ENCODE measurements at regions not wholly inside any gene's neighbourhood (a gene's known extent, or its start where the extent isn't known, plus 50 kb on each side); places are given as distances from the start of the nearest gene placed in this dataset.

DNA sequence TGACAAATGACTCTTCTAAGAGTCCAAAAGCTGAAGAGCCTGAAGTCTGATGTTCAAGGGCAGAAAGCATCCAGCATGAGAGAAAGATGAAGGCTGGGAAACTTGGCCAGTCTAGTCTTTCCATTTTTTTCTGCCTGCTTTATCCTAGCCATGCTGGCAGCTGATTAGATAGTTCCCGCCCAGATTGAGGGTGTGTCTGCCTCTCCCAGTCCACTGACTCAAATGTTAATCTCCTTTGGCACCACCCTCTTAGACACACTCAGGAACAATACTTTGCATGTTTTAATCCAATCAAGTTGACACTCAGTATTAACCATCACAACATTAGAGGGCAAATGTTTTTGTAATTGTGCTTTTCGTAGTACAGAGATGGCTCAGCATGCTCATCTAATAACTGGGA, 267.5 kb upstream of the KLHL1 start:
- no peak for TF ChIP-seq EZH2phosphoT487 (IDR thresholded peaks at IDR 0.05; ENCODE audit: low read depth)
- TF ChIP-seq, protein P1, sequence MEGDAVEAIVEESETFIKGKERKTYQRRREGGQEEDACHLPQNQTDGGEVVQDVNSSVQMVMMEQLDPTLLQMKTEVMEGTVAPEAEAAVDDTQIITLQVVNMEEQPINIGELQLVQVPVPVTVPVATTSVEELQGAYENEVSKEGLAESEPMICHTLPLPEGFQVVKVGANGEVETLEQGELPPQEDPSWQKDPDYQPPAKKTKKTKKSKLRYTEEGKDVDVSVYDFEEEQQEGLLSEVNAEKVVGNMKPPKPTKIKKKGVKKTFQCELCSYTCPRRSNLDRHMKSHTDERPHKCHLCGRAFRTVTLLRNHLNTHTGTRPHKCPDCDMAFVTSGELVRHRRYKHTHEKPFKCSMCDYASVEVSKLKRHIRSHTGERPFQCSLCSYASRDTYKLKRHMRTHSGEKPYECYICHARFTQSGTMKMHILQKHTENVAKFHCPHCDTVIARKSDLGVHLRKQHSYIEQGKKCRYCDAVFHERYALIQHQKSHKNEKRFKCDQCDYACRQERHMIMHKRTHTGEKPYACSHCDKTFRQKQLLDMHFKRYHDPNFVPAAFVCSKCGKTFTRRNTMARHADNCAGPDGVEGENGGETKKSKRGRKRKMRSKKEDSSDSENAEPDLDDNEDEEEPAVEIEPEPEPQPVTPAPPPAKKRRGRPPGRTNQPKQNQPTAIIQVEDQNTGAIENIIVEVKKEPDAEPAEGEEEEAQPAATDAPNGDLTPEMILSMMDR (IDR thresholded peaks at IDR 0.05; ENCODE audit: low read depth, low read length): no peak
- H3K27ac ChIP-seq (ENCODE audit: low read length): no peak overlapping the region
- H3K9me3 ChIP-seq (ENCODE audit: insufficient read depth, low read length): no peaks in the 10 kb centered on the region
- no peaks in the 10 kb centered on the region for H3K27me3 ChIP-seq (ENCODE audit: low read depth, low read length)
- H3K4me3 ChIP-seq (ENCODE audit: low read length): no peak overlapping the region
- H3K79me2 ChIP-seq (ENCODE audit: low read length): no peaks in the 10 kb centered on the region
- H3K36me3 ChIP-seq (replicated peaks; ENCODE audit: low read depth, low read length): no peaks in the 10 kb centered on the region
- no peak overlapping the region for H3K4me2 ChIP-seq (ENCODE audit: low read length)
- no peaks in the 10 kb centered on the region for H4K20me1 ChIP-seq (ENCODE audit: insufficient read depth, low read length)
- H2AFZ ChIP-seq (ENCODE audit: low read depth, low read length): 0 out of 2 replicates have a peak overlapping the region, but pooled peaks have one; percentile 32
- no peaks in the 10 kb centered on the region for H3K4me1 ChIP-seq (ENCODE audit: low read length)
- no peak overlapping the region for H3K9ac ChIP-seq (ENCODE audit: low read length)

DNA sequence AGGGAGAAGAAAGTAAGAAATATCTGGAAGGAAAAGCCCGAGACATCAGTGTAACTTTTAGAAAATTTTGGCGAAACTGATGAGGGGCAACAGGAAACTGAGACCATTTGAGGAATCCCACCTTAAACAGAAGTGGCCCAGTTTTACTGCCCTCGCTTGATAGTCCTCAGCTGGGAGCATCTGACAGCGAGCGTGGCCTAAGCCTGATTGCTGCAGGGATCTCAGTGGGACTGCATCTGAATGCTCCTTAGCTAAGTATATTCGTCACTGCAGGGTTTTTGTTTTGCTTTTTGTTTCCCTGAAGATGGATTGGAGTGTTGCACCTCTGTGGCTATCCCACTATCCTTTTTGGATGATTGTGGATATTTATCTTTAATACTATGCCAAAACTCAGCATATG, 262.7 kb upstream of the KLHL1 start:
- Histone ChIP-seq H4K20me1 (ENCODE audit: insufficient read depth, low read length) (no peaks in the 10 kb centered on the region), H3K79me2 (ENCODE audit: low read length) (no peaks in the 10 kb centered on the region), H3K27ac (ENCODE audit: low read length) (no peak overlapping the region), H3K9me3 (ENCODE audit: insufficient read depth, low read length) (no peaks in the 10 kb centered on the region), H3K27me3 (ENCODE audit: low read depth, low read length) (no peaks in the 10 kb centered on the region), H2AFZ (ENCODE audit: low read depth, low read length) (peak overlapping the region; percentile 67; the same call in 1 of the 2 replicates), H3K4me1 (ENCODE audit: low read length) (no peaks in the 10 kb centered on the region), H3K4me3 (ENCODE audit: low read length) (no peak overlapping the region), H3K9ac (ENCODE audit: low read length) (no peak overlapping the region), H3K36me3 (replicated peaks; ENCODE audit: low read depth, low read length) (no peaks in the 10 kb centered on the region), H3K4me2 (ENCODE audit: low read length) (no peak overlapping the region)
- no peak for TF ChIP-seq EZH2phosphoT487 (IDR thresholded peaks at IDR 0.05; ENCODE audit: low read depth)

DNA sequence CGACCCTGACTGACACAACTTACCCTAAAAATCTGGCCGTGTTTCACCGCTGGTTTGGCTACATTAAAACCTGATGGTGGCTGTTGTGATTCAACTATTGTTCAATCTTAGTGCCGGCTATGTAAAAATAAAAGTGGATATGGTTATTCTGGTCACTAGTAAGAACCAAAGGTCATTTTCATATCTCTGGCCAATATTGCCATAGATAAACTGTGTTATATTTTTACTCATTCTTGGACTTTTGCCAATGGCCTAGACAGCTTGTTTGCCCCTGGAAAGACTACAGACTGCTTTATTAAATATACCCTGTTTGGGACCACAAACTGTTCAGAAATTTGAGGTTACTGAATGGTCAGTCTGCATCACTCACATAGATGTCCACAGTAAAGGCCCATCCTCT, 258.5 kb upstream of the KLHL1 start:
- Histone ChIP-seq H3K4me3 (ENCODE audit: low read length) (no peak overlapping the region), H3K79me2 (ENCODE audit: low read length) (no peaks in the 10 kb centered on the region), H3K9me3 (ENCODE audit: insufficient read depth, low read length) (no peaks in the 10 kb centered on the region)

DNA sequence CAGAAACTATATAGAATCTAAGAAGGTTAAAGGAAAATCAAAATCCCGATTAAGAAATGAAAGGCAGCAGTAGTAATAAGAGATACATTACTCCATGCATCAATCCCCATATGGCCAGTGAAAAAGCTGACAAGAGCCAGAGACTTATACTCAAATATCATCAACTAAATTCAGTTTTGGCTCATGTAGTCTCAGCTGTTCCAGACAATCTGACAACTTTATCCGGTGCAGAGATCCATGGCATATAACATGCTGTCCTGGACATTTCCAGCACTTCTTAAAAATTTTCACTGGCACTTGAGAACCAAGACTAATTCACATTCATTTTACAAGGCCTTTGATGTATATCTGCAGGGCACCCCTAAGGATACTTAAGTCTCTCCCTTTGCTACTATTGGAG, 255.7 kb upstream of the KLHL1 start:
- Histone ChIP-seq H3K36me3 (replicated peaks; ENCODE audit: low read depth, low read length) (no peaks in the 10 kb centered on the region), H3K27me3 (ENCODE audit: low read depth, low read length) (no peaks in the 10 kb centered on the region), H3K79me2 (ENCODE audit: low read length) (no peaks in the 10 kb centered on the region), H3K4me3 (ENCODE audit: low read length) (no peak overlapping the region), H3K9ac (ENCODE audit: low read length) (no peak overlapping the region), H3K9me3 (ENCODE audit: insufficient read depth, low read length) (no peaks in the 10 kb centered on the region), H3K4me1 (ENCODE audit: low read length) (no peaks in the 10 kb centered on the region), H4K20me1 (ENCODE audit: insufficient read depth, low read length) (no peaks in the 10 kb centered on the region), H3K4me2 (ENCODE audit: low read length) (no peak overlapping the region), H2AFZ (ENCODE audit: low read depth, low read length) (no peak overlapping the region), H3K27ac (ENCODE audit: low read length) (no peak overlapping the region)
- TF ChIP-seq EZH2phosphoT487 (IDR thresholded peaks at IDR 0.05; ENCODE audit: low read depth): no peak
- TF ChIP-seq, protein P1 (IDR thresholded peaks at IDR 0.05; ENCODE audit: low read depth, low read length): no peak

More for the DNA sequence above, 258.5 kb upstream of the KLHL1 start:
- no peak overlapping the region for H3K4me2 ChIP-seq (ENCODE audit: low read length)
- H3K27me3 ChIP-seq (ENCODE audit: low read depth, low read length): no peaks in the 10 kb centered on the region
- H3K36me3 ChIP-seq (replicated peaks; ENCODE audit: low read depth, low read length): no peaks in the 10 kb centered on the region
- H4K20me1 ChIP-seq (ENCODE audit: insufficient read depth, low read length): no peaks in the 10 kb centered on the region
- H3K9ac ChIP-seq (ENCODE audit: low read length): no peak overlapping the region
- TF ChIP-seq EZH2phosphoT487 (IDR thresholded peaks at IDR 0.05; ENCODE audit: low read depth): no peak
- TF ChIP-seq, protein P1 (IDR thresholded peaks at IDR 0.05; ENCODE audit: low read depth, low read length): no peak
- no peak overlapping the region for H3K27ac ChIP-seq (ENCODE audit: low read length)
- H3K4me1 ChIP-seq (ENCODE audit: low read length): no peaks in the 10 kb centered on the region
- H2AFZ ChIP-seq (ENCODE audit: low read depth, low read length): no peak overlapping the region

Data from OCI-LY3 (cell line).